Gastrocnemius medialis (tissue), 4 donors: ENCODE measurements at regions not wholly inside any gene's neighbourhood (a gene's known extent, or its start where the extent isn't known, plus 50 kb on each side); places are given as distances from the start of the nearest gene placed in this dataset.
"Not testable (repeated sequence)": the region's sequence is repeated elsewhere in the genome, so short reads cannot be mapped to it uniquely, and the experiment has no call there.

Source experiments
- ATAC-seq, 2 donors: fragments of 150-250 bp; one replicate each; pipeline ENCODE4 v1.9.1; 2016
- DNase-seq, 2 donors: peaks; one replicate each; pipeline ENCODE4 v3.0.0-alpha.2; 2019
- H3K27ac ChIP-seq, 4 donors: fragments of 200-600 bp; sonication (generic); 1 replicate in 1 of 4; 2 replicates in 3 of 4; pipeline ENCODE4 v1.5.1; 2016 to 2018; ENCODE audit warnings: mild to moderate bottlenecking in 2 of 4, moderate library complexity in 1 of 4
- H3K27me3 ChIP-seq, 3 donors: fragments of 200-600 bp; sonication (generic) in 2 of 3; 1 replicate in 1 of 3; 2 replicates in 2 of 3; pipeline versions ENCODE4 v1.5.1 to v1.6.0; 2016 to 2019; ENCODE audit warnings: mild to moderate bottlenecking in 1 of 3, moderate library complexity in 1 of 3
- H3K36me3 ChIP-seq, 2 donors: fragments of 200-600 bp; sonication (generic) in 1 of 2; one replicate each; pipeline ENCODE4 v1.5.1; 2017 to 2018
- H3K4me1 ChIP-seq, 2 donors: fragments of 200-600 bp; sonication (generic) in 1 of 2; one replicate each; pipeline ENCODE4 v1.5.1; 2016 to 2017; ENCODE audit warnings: mild to moderate bottlenecking in 2 of 2
- H3K4me3 ChIP-seq, 4 donors: fragments of 200-600 bp; sonication (generic) in 3 of 4; 1 replicate in 1 of 4; 2 replicates in 3 of 4; pipeline ENCODE4 v1.5.1; 2016 to 2019; ENCODE audit warnings: mild to moderate bottlenecking in 2 of 4
- H3K9me3 ChIP-seq, 3 donors: fragments of 200-600 bp; sonication (generic) in 2 of 3; 1 replicate in 1 of 3; 2 replicates in 2 of 3; pipeline ENCODE4 v1.5.1; 2016 to 2019
- POLR2A ChIP-seq, 2 donors: fragments of 450-650 bp; IDR thresholded peaks; one replicate each; pipeline ENCODE4 v1.6.1; 2017; ENCODE audit warnings: antibody characterized with exemption in 2 of 2, mild to moderate bottlenecking in 2 of 2, moderate library complexity in 2 of 2
- in situ Hi-C, 4 donors: fragments of 200-750 bp; cut with MboI; loops; one replicate each; pipeline versions ENCODE4 v1.15.0 to v1.8.0; 2017; ENCODE audit warnings: low sequenced_read_pairs in 4 of 4
- intact Hi-C: fragments of 100-400 bp; cut with DNase I; formaldehyde crosslinking; loops from one replicate; pipeline ENCODE4 v1.15.1; 2023; ENCODE audit warnings: low total_unique reads
- TF ChIP-seq, protein P1 (sequence below), 5 experiments: fragments of 450-650 bp in 3 of 5; fragments of 200-600 bp in 2 of 5; sonication (generic) in 2 of 5; IDR thresholded peaks in 4 of 5; conservative IDR thresholded peaks in 1 of 5; 1 replicate in 4 of 5; 2 replicates in 1 of 5; pipeline ENCODE4 v1.5.1; 2016 to 2019; ENCODE audit warnings: antibody characterized with exemption in 5 of 5, mild to moderate bottlenecking in 3 of 5, moderate library complexity in 3 of 5

DNA sequence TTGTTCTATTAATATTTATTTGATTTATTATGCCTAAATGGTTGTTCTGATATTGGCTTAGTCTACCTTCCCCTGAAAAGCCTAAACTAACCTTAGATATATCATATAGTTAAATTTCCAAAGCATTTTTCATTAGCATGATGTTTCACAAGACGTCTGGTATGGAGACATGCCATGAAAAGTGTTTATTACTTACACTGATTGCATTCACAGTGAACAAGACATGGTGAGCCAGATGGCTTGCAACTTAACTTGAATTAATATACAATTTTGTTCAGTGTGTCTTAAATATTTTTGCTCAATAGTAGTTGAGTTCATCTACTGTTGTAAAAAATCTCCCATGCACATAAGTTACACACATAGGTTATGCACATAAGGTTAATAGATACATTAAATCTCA, 758.4 kb downstream of the NSUN3 start:
- in situ Hi-C loops (no loop called here), intact Hi-C loops (no loop called here)
- no peak for ATAC-seq

DNA sequence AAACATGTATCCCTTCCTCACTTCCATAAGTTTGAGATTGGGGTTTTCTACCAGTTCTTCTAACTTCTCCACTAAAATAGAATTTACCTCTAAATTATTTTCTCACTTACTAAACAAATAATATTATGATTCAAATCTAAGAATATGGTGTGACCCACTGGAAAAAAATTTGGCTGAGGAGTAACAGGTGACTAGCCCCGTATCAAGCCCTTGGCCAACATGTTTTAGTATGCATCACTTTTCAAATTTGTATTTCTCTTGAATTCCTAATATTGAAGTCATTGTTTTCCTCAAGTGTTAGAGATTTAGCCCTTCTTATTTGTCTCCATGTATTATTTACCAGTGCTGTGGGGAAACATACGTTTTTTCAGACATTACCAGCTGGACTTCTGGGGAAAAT, 759.4 kb downstream of the NSUN3 start:
- no peak overlapping the region for H3K27ac ChIP-seq
- no peak overlapping the region for H3K4me3 ChIP-seq
- in situ Hi-C loops: no loop called here
- no peaks in the 10 kb centered on the region for H3K36me3 ChIP-seq
- H3K27me3 ChIP-seq: no peaks in the 10 kb centered on the region
- DNase-seq (no peak), ATAC-seq (no peak)
- TF ChIP-seq POLR2A (IDR thresholded peaks at IDR 0.05): no peak
- TF ChIP-seq, protein P1, sequence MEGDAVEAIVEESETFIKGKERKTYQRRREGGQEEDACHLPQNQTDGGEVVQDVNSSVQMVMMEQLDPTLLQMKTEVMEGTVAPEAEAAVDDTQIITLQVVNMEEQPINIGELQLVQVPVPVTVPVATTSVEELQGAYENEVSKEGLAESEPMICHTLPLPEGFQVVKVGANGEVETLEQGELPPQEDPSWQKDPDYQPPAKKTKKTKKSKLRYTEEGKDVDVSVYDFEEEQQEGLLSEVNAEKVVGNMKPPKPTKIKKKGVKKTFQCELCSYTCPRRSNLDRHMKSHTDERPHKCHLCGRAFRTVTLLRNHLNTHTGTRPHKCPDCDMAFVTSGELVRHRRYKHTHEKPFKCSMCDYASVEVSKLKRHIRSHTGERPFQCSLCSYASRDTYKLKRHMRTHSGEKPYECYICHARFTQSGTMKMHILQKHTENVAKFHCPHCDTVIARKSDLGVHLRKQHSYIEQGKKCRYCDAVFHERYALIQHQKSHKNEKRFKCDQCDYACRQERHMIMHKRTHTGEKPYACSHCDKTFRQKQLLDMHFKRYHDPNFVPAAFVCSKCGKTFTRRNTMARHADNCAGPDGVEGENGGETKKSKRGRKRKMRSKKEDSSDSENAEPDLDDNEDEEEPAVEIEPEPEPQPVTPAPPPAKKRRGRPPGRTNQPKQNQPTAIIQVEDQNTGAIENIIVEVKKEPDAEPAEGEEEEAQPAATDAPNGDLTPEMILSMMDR (IDR thresholded peaks at IDR 0.05 in 4 of 5, conservative IDR thresholded peaks at IDR 0.05 in 1 of 5): no peak
- no peaks in the 10 kb centered on the region for H3K4me1 ChIP-seq
- intact Hi-C loops: no loop called here
- H3K9me3 ChIP-seq: no peaks in the 10 kb centered on the region

More for the DNA sequence above, 758.4 kb downstream of the NSUN3 start:
- TF ChIP-seq POLR2A (IDR thresholded peaks at IDR 0.05): no peak
- TF ChIP-seq, protein P1 (IDR thresholded peaks at IDR 0.05 in 4 of 5, conservative IDR thresholded peaks at IDR 0.05 in 1 of 5): no peak
- H3K9me3 ChIP-seq: no peaks in the 10 kb centered on the region
- H3K4me1 ChIP-seq: no peaks in the 10 kb centered on the region
- no peaks in the 10 kb centered on the region for H3K36me3 ChIP-seq
- H3K27ac ChIP-seq: no peak overlapping the region
- no peaks in the 10 kb centered on the region for H3K27me3 ChIP-seq
- DNase-seq: no peak
- no peak overlapping the region for H3K4me3 ChIP-seq

DNA sequence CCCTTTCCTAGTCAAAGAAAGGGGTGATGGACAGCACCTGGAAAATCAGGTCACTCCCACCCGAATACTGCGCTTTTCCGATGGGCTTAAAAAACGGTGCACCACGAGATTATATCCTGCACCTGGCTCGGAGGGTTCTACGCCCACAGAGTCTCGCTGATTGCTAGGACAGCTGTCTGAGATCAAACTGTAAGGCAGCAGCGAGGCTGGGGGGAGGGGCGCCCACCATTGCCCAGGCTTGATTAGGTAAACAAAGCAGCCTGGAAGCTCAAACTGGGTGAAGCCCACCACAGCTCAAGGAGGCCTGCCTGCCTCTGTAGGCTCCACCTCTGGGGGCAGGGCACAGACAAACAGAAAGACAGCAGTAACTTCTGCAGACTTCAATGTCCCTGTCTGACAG, 783.4 kb downstream of the NSUN3 start:
- H3K4me1 ChIP-seq, ATAC-seq, DNase-seq, H3K4me3 ChIP-seq, H3K36me3 ChIP-seq, in situ Hi-C loops, intact Hi-C loops, H3K27ac ChIP-seq, H3K27me3 ChIP-seq, H3K9me3 ChIP-seq: not testable (repeated sequence)

GRCh38 chr3:94862703-94863102, 799.8 kb downstream of the NSUN3 start:
- no peak overlapping the region for H3K4me3 ChIP-seq
- no peaks in the 10 kb centered on the region for H3K27me3 ChIP-seq
- no peaks in the 10 kb centered on the region for H3K9me3 ChIP-seq
- no peaks in the 10 kb centered on the region for H3K36me3 ChIP-seq
- intact Hi-C loops: no loop called here
- in situ Hi-C loops: no loop called here
- no peak for TF ChIP-seq POLR2A (IDR thresholded peaks at IDR 0.05)
- TF ChIP-seq, protein P1 (IDR thresholded peaks at IDR 0.05 in 4 of 5, conservative IDR thresholded peaks at IDR 0.05 in 1 of 5): no peak
- H3K27ac ChIP-seq: no peak overlapping the region
- ATAC-seq (no peak), DNase-seq (no peak)
- H3K4me1 ChIP-seq: no peaks in the 10 kb centered on the region

GRCh38 chr3:94869059-94869547, 806.2 kb downstream of the NSUN3 start:
- no peak for ATAC-seq
- H3K9me3 ChIP-seq: no peaks in the 10 kb centered on the region
- H3K4me1 ChIP-seq: no peaks in the 10 kb centered on the region
- H3K27me3 ChIP-seq: no peaks in the 10 kb centered on the region
- no peak for TF ChIP-seq POLR2A (IDR thresholded peaks at IDR 0.05)
- TF ChIP-seq, protein P1 (IDR thresholded peaks at IDR 0.05 in 4 of 5, conservative IDR thresholded peaks at IDR 0.05 in 1 of 5): no peak
- H3K27ac ChIP-seq: no peak overlapping the region
- no peaks in the 10 kb centered on the region for H3K36me3 ChIP-seq
- in situ Hi-C loops (no loop called here), intact Hi-C loops (no loop called here)
- no peak for DNase-seq
- no peak overlapping the region for H3K4me3 ChIP-seq
